BJ (cell line): ENCODE measurements at regions not wholly inside any gene's neighbourhood (a gene's known extent, or its start where the extent isn't known, plus 50 kb on each side); places are given as distances from the start of the nearest gene placed in this dataset.

ENCODE experiments used
- CTCF ChIA-PET: fragments of 350-600 bp; formaldehyde crosslinking; extraction: SDS; loops from one replicate; lab custom pipeline; 2021; ENCODE audit warnings: antibody characterized with exemption, inconsistent platforms; lab: Yijun Ruan, JAX
- POLR2A ChIA-PET: fragments of 300-600 bp; sonication (Branson Sonifier 250); formaldehyde crosslinking; extraction: SDS; loops from one replicate; lab custom pipeline; 2021; ENCODE audit warnings: antibody characterized with exemption; lab: Charles Lee
- DNase-seq: peaks from one replicate; pipeline ENCODE4 v3.0.0-alpha.2; 2011; ENCODE audit warnings: low read depth
- H3K27me3 ChIP-seq: 2 replicates; pipeline ENCODE4 v1.6.0; 2011; ENCODE audit warnings: low read length; ENCODE audit not compliant: control insufficient read depth, insufficient read depth
- H3K36me3 ChIP-seq: 2 replicates; pipeline ENCODE4 v1.5.1; 2011; ENCODE audit warnings: low read length; ENCODE audit not compliant: control insufficient read depth, insufficient read depth
- H3K4me3 ChIP-seq: 2 replicates; pipeline ENCODE4 v1.5.1; 2011; ENCODE audit warnings: low read depth, mild to moderate bottlenecking, control low read depth, low read length
- CTCF ChIP-seq: IDR thresholded peaks from 2 replicates; pipeline ENCODE4 v1.5.1; 2011; ENCODE audit warnings: low read depth, mild to moderate bottlenecking, control low read depth, inconsistent platforms, low read length, moderate library complexity; ENCODE audit not compliant: insufficient read depth

GRCh38 chr10:124250506-124250905, 157.1 kb upstream of the CHST15 start:
- DNase-seq, result no peak
- TF ChIP-seq CTCF, result no peak
- H3K4me3 ChIP-seq, result no peak overlapping the region
- H3K27me3 ChIP-seq, result no peaks in the 10 kb centered on the region; the same call in 1 of the 2 replicates
- H3K36me3 ChIP-seq, result no peaks in the 10 kb centered on the region
- POLR2A ChIA-PET, result no interaction called here
- CTCF ChIA-PET, result interaction anchor here (1.1 to 1.7 kb wide), 5 partner anchors 8 to 138 kb away, joined by 3 to 4 read pairs (median 4); no protein-coding TSS in a partner anchor

DNA sequence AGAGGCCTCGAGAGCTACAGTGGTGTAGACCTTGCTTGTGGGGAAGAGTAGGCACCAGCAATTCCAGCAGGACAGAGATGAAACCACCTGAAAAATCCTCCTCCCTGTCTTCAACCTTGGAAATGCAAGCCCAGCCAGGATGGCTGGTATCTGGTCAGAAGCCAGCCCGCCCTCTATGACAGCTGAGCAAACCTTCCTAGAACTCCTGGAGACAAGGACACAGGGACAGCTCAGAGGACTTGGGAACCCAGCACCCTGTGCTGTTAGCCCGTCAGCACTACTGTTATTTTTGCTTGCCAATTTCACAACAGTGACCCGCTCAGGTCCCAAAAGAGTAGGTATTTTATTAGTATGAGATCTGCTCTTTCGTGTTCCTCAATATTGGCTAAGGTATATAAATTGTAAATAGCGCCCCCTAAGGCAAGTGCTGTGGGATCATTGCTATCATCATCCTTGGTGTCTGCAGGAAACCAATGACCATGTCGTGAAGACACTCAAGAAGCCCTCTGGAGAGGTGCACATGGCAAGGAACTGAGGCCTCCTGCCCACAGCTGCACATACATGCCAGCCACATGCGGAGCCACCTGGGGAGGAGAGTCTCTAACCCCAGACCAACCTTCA, 156.5 kb upstream of the CHST15 start:
- ChIA-PET CTCF (interaction anchor here (0.7 to 1.7 kb wide), 5 partner anchors 9 to 25 kb away, joined by 3 to 4 read pairs (median 3); no protein-coding TSS in a partner anchor), POLR2A (no interaction called here)
- Histone ChIP-seq H3K4me3 (no peak overlapping the region), H3K27me3 (no peaks in the 10 kb centered on the region; the same call in 1 of the 2 replicates), H3K36me3 (no peaks in the 10 kb centered on the region)
- no peak for DNase-seq
- 0 out of 2 replicates have a peak, but pooled peaks have one; percentile 19 for TF ChIP-seq CTCF

- Histone ChIP-seq H3K4me3 (no peak overlapping the region), H3K27me3 (no peaks in the 10 kb centered on the region; the same call in 1 of the 2 replicates), H3K36me3 (no peaks in the 10 kb centered on the region)
- POLR2A ChIA-PET, result no interaction called here
- no peak for DNase-seq
- CTCF ChIA-PET, result interaction anchor here (0.7 to 1.7 kb wide), 2 partner anchors 9 to 26 kb away, joined by 3 read pairs; no protein-coding TSS in a partner anchor
- no peak for TF ChIP-seq CTCF
These were observed 155.8 kb upstream of the CHST15 start for GRCh38 chr10:124249196-124249595.

- Histone ChIP-seq H3K36me3 (no peaks in the 10 kb centered on the region), H3K4me3 (no peak overlapping the region), H3K27me3 (no peaks in the 10 kb centered on the region; the same call in 1 of the 2 replicates)
- CTCF ChIA-PET, result interaction anchor here (0.7 kb wide), 1 partner anchor 1564 kb away, joined by 3 read pairs; no protein-coding TSS in a partner anchor
- no peak for TF ChIP-seq CTCF
- DNase-seq, result no peak
- POLR2A ChIA-PET, result no interaction called here
These were observed 155.0 kb upstream of the CHST15 start for GRCh38 chr10:124248056-124249045.
